H1 (cell line): ENCODE measurements at regions not wholly inside any gene's neighbourhood (a gene's known extent, or its start where the extent isn't known, plus 50 kb on each side); places are given as distances from the start of the nearest gene placed in this dataset.

Experiments used
- CTCF ChIA-PET: fragments of 300-600 bp; sonication (Branson Sonifier 250); formaldehyde crosslinking; loops from one replicate; lab custom pipeline; 2021; ENCODE audit not compliant: partially characterized antibody; lab: Charles Lee
- POLR2A ChIA-PET: fragments of 300-600 bp; sonication (Branson Sonifier 250); formaldehyde crosslinking; loops from one replicate; lab custom pipeline; 2021; ENCODE audit warnings: inconsistent platforms; ENCODE audit not compliant: partially characterized antibody; lab: Charles Lee
- DNase-seq, 2 experiments: peaks; one replicate each; pipeline versions ENCODE4 v3.0.0 to v3.0.0-alpha.2; 2010 to 2022; ENCODE audit warnings: low spot score in 2 of 2, low read depth in 1 of 2, mixed read lengths in 1 of 2
- FAIRE-seq: peaks from 2 replicates; lab custom pipeline; 2011; peaks lifted over from hg19 to GRCh38; lab: Jason Lieb, UNC
- H2AFZ ChIP-seq: 2 replicates; pipeline ENCODE4 v1.8.1; 2012; ENCODE audit warnings: low read length, inconsistent platforms
- H2AK5ac ChIP-seq: 2 replicates; pipeline ENCODE4 v1.6.1; 2013; ENCODE audit warnings: low read depth, low read length
- H2BK120ac ChIP-seq: replicated peaks from 2 replicates; pipeline ENCODE3; 2013; ENCODE audit warnings: low read depth, low read length, inconsistent platforms
- H2BK12ac ChIP-seq: 2 replicates; pipeline ENCODE4 v1.6.1; 2013; ENCODE audit warnings: low read depth, low read length
- H2BK15ac ChIP-seq: 2 replicates; pipeline ENCODE4 v1.6.1; 2013; ENCODE audit warnings: low read length
- H2BK20ac ChIP-seq: 2 replicates; pipeline ENCODE4 v1.6.1; 2013; ENCODE audit warnings: low read length
- H2BK5ac ChIP-seq: 2 replicates; pipeline ENCODE4 v1.6.1; 2013; ENCODE audit warnings: low read depth, low read length
- H3K14ac ChIP-seq: 2 replicates; pipeline ENCODE4 v1.6.1; 2013; ENCODE audit warnings: inconsistent platforms; ENCODE audit not compliant: insufficient read length
- H3K18ac ChIP-seq: 2 replicates; pipeline ENCODE4 v1.6.1; 2013; ENCODE audit warnings: low read length; ENCODE audit errors: extremely low read depth
- H3K23ac ChIP-seq: 2 replicates; pipeline ENCODE4 v1.6.1; 2013; ENCODE audit warnings: inconsistent platforms; ENCODE audit not compliant: insufficient read length
- H3K23me2 ChIP-seq: 2 replicates; pipeline ENCODE4 v1.6.1; 2013; ENCODE audit warnings: low read depth, low read length
- H3K27ac ChIP-seq: 2 replicates; pipeline ENCODE4 v1.6.1; 2011; ENCODE audit warnings: low read depth, low read length, inconsistent platforms
- H3K27me3 ChIP-seq, 4 experiments: replicated peaks in 1 of 4; 1 replicate in 1 of 4; 2 replicates in 3 of 4; pipeline versions ENCODE4 v1.6.1 to v1.8.1; 2011 to 2013; ENCODE audit warnings: low read length in 3 of 4, mild to moderate bottlenecking in 3 of 4, inconsistent platforms in 2 of 4, mixed read lengths in 2 of 4, moderate library complexity in 1 of 4; ENCODE audit not compliant: control insufficient read depth in 3 of 4, insufficient read depth in 3 of 4; ENCODE audit errors: extremely low read depth in 1 of 4
- H3K36me3 ChIP-seq, 4 experiments: 2 replicates each; pipeline versions ENCODE4 v1.6.1 to v1.8.1; 2011 to 2013; ENCODE audit warnings: mild to moderate bottlenecking in 4 of 4, low read length in 3 of 4, moderate library complexity in 2 of 4, control low read depth in 1 of 4, inconsistent platforms in 1 of 4; ENCODE audit not compliant: insufficient read depth in 4 of 4, control insufficient read depth in 2 of 4
- H3K4ac ChIP-seq: replicated peaks from 2 replicates; pipeline ENCODE3; 2013; ENCODE audit warnings: low read length, low read depth, mixed read lengths, inconsistent platforms; ENCODE audit not compliant: insufficient read length
- H3K4me1 ChIP-seq, 4 experiments: replicated peaks in 1 of 4; 1 replicate in 1 of 4; 2 replicates in 3 of 4; pipeline versions ENCODE4 v1.6.1 to v1.8.1; 2011 to 2013; ENCODE audit warnings: low read length in 3 of 4, inconsistent platforms in 2 of 4, mixed read lengths in 1 of 4; ENCODE audit not compliant: insufficient read depth in 4 of 4, control insufficient read depth in 3 of 4
- H3K4me2 ChIP-seq, 2 experiments: 2 replicates each; pipeline versions ENCODE4 v1.6.1 to v1.8.1; 2011 to 2013; ENCODE audit warnings: low read depth in 2 of 2, low read length in 2 of 2, control low read depth in 1 of 2, inconsistent platforms in 1 of 2, mild to moderate bottlenecking in 1 of 2; ENCODE audit not compliant: insufficient read depth in 1 of 2
- H3K4me3 ChIP-seq, 4 experiments: fragments of 200-600, 300-600 bp in 1 of 4; sonication (generic), shearing (Covaris generic), sonication (Bioruptor Twin) in 1 of 4; 2 replicates each; pipeline versions ENCODE4 v1.5.1 to v1.8.1; 2011 to 2016; ENCODE audit warnings: low read length in 4 of 4, low read depth in 3 of 4, control low read depth in 2 of 4, inconsistent platforms in 2 of 4, mild to moderate bottlenecking in 2 of 4, mixed read lengths in 1 of 4, moderate library complexity in 1 of 4; ENCODE audit not compliant: insufficient read depth in 2 of 4; ENCODE audit errors: extremely low read depth in 1 of 4
- H3K56ac ChIP-seq: replicated peaks from 2 replicates; pipeline ENCODE3; 2013; ENCODE audit warnings: low read depth, mild to moderate bottlenecking, mixed read lengths, low read length, inconsistent platforms; ENCODE audit not compliant: insufficient read length
- H3K79me1 ChIP-seq: 2 replicates; pipeline ENCODE4 v1.6.1; 2013; ENCODE audit warnings: low read depth, low read length, control low read depth
- H3K79me2 ChIP-seq, 2 experiments: 2 replicates each; pipeline versions ENCODE4 v1.6.1 to v1.8.1; 2012 to 2013; ENCODE audit warnings: low read length in 2 of 2, mild to moderate bottlenecking in 2 of 2, inconsistent platforms in 1 of 2; ENCODE audit not compliant: insufficient read depth in 2 of 2, control insufficient read depth in 1 of 2
- H3K9ac ChIP-seq, 4 experiments: replicated peaks in 1 of 4; 1 replicate in 1 of 4; 2 replicates in 3 of 4; pipeline versions ENCODE4 v1.6.1 to v1.8.1; 2011 to 2013; ENCODE audit warnings: low read depth in 3 of 4, low read length in 3 of 4, control low read depth in 2 of 4, mild to moderate bottlenecking in 2 of 4, moderate library complexity in 2 of 4, inconsistent platforms in 1 of 4; ENCODE audit errors: extremely low read depth in 1 of 4
- H3K9me3 ChIP-seq, 2 experiments: 2 replicates each; pipeline versions ENCODE4 v1.6.1 to v1.8.1; 2012 to 2013; ENCODE audit warnings: mild to moderate bottlenecking in 2 of 2, moderate library complexity in 2 of 2, control low read depth in 1 of 2, inconsistent platforms in 1 of 2, low read depth in 1 of 2, low read length in 1 of 2, mixed read lengths in 1 of 2; ENCODE audit not compliant: insufficient read depth in 2 of 2
- H4K20me1 ChIP-seq, 2 experiments: replicated peaks in 1 of 2; 2 replicates each; pipeline versions ENCODE3 to v1.8.1; 2011 to 2013; ENCODE audit warnings: inconsistent platforms in 2 of 2, low read length in 2 of 2, mild to moderate bottlenecking in 1 of 2; ENCODE audit not compliant: insufficient read depth in 2 of 2, control insufficient read depth in 1 of 2
- H4K5ac ChIP-seq: 2 replicates; pipeline ENCODE4 v1.6.1; 2013; ENCODE audit warnings: low read length, low read depth, mixed read lengths, inconsistent platforms; ENCODE audit not compliant: insufficient read length
- H4K8ac ChIP-seq: 2 replicates; pipeline ENCODE4 v1.8.0; 2013; ENCODE audit warnings: mild to moderate bottlenecking, moderate library complexity, low read length, inconsistent platforms; ENCODE audit not compliant: insufficient read depth; ENCODE audit errors: extremely low read depth
- H4K91ac ChIP-seq: replicated peaks from 2 replicates; pipeline ENCODE3; 2013; ENCODE audit warnings: low read length, mixed read lengths, inconsistent platforms; ENCODE audit not compliant: insufficient read length
- ATF2 ChIP-seq: IDR thresholded peaks from 2 replicates; pipeline ENCODE4 v1.6.1; 2012; ENCODE audit warnings: low read length, inconsistent platforms
- CBX5 ChIP-seq: fragments of 300-800, 300-1000 bp; sonication (generic); IDR thresholded peaks from 2 replicates; pipeline ENCODE4 v1.7.1; 2016; ENCODE audit warnings: antibody characterized with exemption, low read length, low read depth
- CHD1 ChIP-seq: IDR thresholded peaks from 2 replicates; pipeline ENCODE4 v1.6.1; 2012; ENCODE audit warnings: low read depth, low read length, improper control_type of control experiment
- JUN ChIP-seq: IDR thresholded peaks from 2 replicates; pipeline ENCODE4 v1.6.1; 2011; ENCODE audit warnings: low read depth, mild to moderate bottlenecking, improper control_type of control experiment, low read length
- NANOG ChIP-seq: IDR thresholded peaks from 2 replicates; pipeline ENCODE4 v1.6.1; 2011; ENCODE audit warnings: low read length, low read depth, mild to moderate bottlenecking, inconsistent platforms; ENCODE audit not compliant: insufficient read depth, poor library complexity, severe bottlenecking
- NRF1 ChIP-seq: IDR thresholded peaks from 2 replicates; pipeline ENCODE4 v1.6.1; 2011; ENCODE audit warnings: mild to moderate bottlenecking, low read depth, low read length, improper control_type of control experiment
- POLR2AphosphoS5 ChIP-seq: IDR thresholded peaks from 2 replicates; pipeline ENCODE4 v1.6.1; 2011; ENCODE audit warnings: low read depth, low read length
- SP4 ChIP-seq: IDR thresholded peaks from 2 replicates; pipeline ENCODE4 v1.6.1; 2012; ENCODE audit warnings: low read length, inconsistent platforms
- SUZ12 ChIP-seq: fragments of 200-600 bp; sonication (generic); IDR thresholded peaks from 2 replicates; pipeline ENCODE4 v1.6.1; 2012; ENCODE audit warnings: mild to moderate bottlenecking, inconsistent platforms, low read length, moderate library complexity, mixed read lengths
- YY1 ChIP-seq: IDR thresholded peaks from 2 replicates; pipeline ENCODE4 v1.6.1; 2011; ENCODE audit warnings: low read depth, mild to moderate bottlenecking, low read length

GRCh38 chr6:101322921-101323320, 70.6 kb upstream of the GRIK2 start (continued):
- no peak for TF ChIP-seq JUN
- no peak for TF ChIP-seq NRF1

GRCh38 chr6:101326411-101326810, 67.1 kb upstream of the GRIK2 start:
- POLR2A ChIA-PET, result no interaction called here
- CTCF ChIA-PET, result no interaction called here
- H3K27ac ChIP-seq, result no peak overlapping the region

More at GRCh38 chr6:101326411-101326810, 67.1 kb upstream of the GRIK2 start:
- no peak overlapping the region for H2BK12ac ChIP-seq
- no peaks in the 10 kb centered on the region for H3K79me2 ChIP-seq
- H2BK5ac ChIP-seq, result no peak overlapping the region
- no peaks in the 10 kb centered on the region for H4K20me1 ChIP-seq
- no peak overlapping the region for H3K9ac ChIP-seq
- no peaks in the 10 kb centered on the region for H3K36me3 ChIP-seq
- no peaks in the 10 kb centered on the region for H3K27me3 ChIP-seq
- no peak overlapping the region for H3K4me3 ChIP-seq
- no peak overlapping the region for H3K4ac ChIP-seq
- DNase-seq, result no peak
- no peak overlapping the region for H3K23ac ChIP-seq
- H2BK20ac ChIP-seq, result no peak overlapping the region
- H3K4me1 ChIP-seq, result peaks cover 0 to 2% (median 0%) of the 10 kb centered on the region in 4 experiments; a peak in 1 of 7 replicates
- H3K9me3 ChIP-seq, result no peaks in the 10 kb centered on the region
- TF ChIP-seq SP4 (no peak), SUZ12 (no peak), YY1 (no peak), NRF1 (no peak), CBX5 (no peak), CHD1 (no peak), JUN (no peak), NANOG (no peak), POLR2AphosphoS5 (no peak), ATF2 (no peak)
- no peaks in the 10 kb centered on the region for H3K79me1 ChIP-seq
- H2BK120ac ChIP-seq, result no peak overlapping the region
- H2AK5ac ChIP-seq, result no peak overlapping the region
- no peak for FAIRE-seq
- no peaks in the 10 kb centered on the region for H3K23me2 ChIP-seq
- H3K18ac ChIP-seq, result no peak overlapping the region
- no peak overlapping the region for H3K14ac ChIP-seq
- no peak overlapping the region for H4K91ac ChIP-seq
- H4K8ac ChIP-seq, result no peak overlapping the region
- no peak overlapping the region for H2AFZ ChIP-seq
- no peak overlapping the region for H3K4me2 ChIP-seq
- no peak overlapping the region for H4K5ac ChIP-seq
- H3K56ac ChIP-seq, result no peak overlapping the region
- H2BK15ac ChIP-seq, result no peak overlapping the region
